Choroid plexus epithelial cell (primary cell): ENCODE measurements at regions not wholly inside any gene's neighbourhood (a gene's known extent, or its start where the extent isn't known, plus 50 kb on each side); places are given as distances from the start of the nearest gene placed in this dataset.

Experiments used
- DNase-seq: peaks from one replicate; pipeline ENCODE4 v3.0.0-alpha.2; 2010; ENCODE audit warnings: low read depth
- H3K4me3 ChIP-seq: 2 replicates; pipeline ENCODE4 v1.5.1; 2011; ENCODE audit warnings: low read depth, mild to moderate bottlenecking, control low read depth, low read length, moderate library complexity
- TF ChIP-seq, protein P1 (sequence below): conservative IDR thresholded peaks from 2 replicates; pipeline ENCODE4 v1.5.1; 2011; ENCODE audit warnings: low read depth, mild to moderate bottlenecking, control low read depth, inconsistent platforms, low read length, moderate library complexity

GRCh38 chr1:59172693-59173092 is 124.2 kb upstream of the FGGY start:
- TF ChIP-seq, protein P1, sequence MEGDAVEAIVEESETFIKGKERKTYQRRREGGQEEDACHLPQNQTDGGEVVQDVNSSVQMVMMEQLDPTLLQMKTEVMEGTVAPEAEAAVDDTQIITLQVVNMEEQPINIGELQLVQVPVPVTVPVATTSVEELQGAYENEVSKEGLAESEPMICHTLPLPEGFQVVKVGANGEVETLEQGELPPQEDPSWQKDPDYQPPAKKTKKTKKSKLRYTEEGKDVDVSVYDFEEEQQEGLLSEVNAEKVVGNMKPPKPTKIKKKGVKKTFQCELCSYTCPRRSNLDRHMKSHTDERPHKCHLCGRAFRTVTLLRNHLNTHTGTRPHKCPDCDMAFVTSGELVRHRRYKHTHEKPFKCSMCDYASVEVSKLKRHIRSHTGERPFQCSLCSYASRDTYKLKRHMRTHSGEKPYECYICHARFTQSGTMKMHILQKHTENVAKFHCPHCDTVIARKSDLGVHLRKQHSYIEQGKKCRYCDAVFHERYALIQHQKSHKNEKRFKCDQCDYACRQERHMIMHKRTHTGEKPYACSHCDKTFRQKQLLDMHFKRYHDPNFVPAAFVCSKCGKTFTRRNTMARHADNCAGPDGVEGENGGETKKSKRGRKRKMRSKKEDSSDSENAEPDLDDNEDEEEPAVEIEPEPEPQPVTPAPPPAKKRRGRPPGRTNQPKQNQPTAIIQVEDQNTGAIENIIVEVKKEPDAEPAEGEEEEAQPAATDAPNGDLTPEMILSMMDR: no peak
- DNase-seq: no peak
- H3K4me3 ChIP-seq: no peak overlapping the region

GRCh38 chr1:59173721-59174120 is 123.2 kb upstream of the FGGY start:
- TF ChIP-seq, protein P1: no peak
- no peak overlapping the region for H3K4me3 ChIP-seq
- DNase-seq: peak; percentile 65

- TF ChIP-seq, protein P1: no peak
- no peak overlapping the region for H3K4me3 ChIP-seq
- DNase-seq: no peak
Observed at GRCh38 chr1:59176471-59176870, 120.4 kb upstream of the FGGY start.

DNA sequence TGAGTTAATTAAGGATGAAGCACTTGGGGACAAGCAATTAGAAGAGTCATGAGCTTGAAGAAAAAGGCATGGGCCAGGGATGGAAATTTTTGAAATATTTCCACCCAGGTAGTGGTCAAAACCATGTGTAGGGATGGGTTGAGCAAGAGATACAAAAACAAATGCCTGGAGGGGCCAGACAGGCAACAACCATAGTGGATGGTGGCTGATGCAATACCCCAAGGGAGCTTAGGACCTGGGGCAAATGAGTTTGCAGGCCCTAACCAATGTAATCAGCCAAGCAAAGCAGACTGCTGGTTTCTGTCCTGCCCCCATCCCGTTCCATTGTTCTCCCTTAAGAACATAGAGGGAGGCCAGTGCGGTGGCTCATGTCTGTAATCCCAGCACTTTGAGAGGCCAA is 119.1 kb upstream of the FGGY start:
- no peak for DNase-seq
- TF ChIP-seq, protein P1: no peak
- H3K4me3 ChIP-seq: no peak overlapping the region

GRCh38 chr1:59178339-59179187 is 118.3 kb upstream of the FGGY start:
- TF ChIP-seq, protein P1: peak; percentile 11
- no peak overlapping the region for H3K4me3 ChIP-seq
- peak; percentile 96 for DNase-seq

DNA sequence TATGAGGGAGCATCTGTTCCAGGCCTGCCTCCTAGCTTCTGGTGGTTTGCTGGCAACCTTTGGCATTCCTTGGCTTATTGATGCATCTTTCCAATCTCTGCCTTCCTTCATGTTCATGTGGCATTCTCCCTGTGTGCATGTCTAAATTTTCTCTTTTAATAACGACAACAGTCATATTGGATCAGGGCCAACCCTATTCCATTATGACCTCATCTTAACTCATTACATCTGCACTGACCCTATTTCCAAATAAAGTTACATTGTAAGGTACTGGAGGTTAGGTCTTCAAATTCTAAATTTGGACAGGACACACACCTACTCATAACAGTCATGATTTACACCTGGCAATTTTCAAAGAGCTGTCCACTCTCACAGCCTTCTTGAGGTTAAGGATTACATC is 117.2 kb upstream of the FGGY start:
- no peak for DNase-seq
- H3K4me3 ChIP-seq: no peak overlapping the region
- TF ChIP-seq, protein P1: no peak

DNA sequence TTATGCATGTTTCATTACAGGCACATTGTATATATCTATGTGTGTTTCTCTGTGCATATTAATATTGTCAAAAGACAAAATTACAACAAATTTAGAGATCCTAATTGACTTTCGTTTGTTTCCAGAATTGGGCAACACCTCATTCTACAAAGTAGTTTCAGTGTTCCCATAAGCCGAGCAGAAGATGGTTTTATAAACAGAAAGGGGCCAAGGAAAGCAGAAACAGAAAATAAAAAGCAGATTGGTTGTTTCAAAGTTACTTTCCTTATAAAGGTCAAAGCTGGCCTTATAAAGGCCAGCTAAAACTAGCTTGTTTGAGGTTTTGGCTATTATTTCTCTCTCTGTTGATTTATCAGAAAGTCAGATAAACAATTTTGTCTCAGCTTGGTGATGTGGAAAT is 116.2 kb upstream of the FGGY start:
- H3K4me3 ChIP-seq: no peak overlapping the region
- DNase-seq: peak; percentile 52
- TF ChIP-seq, protein P1: no peak
